Activated CD4-positive, alpha-beta T cell treated with anti-CD3 and anti-CD28 coated beads, Interleukin-2, amount 50 U/mL, for 24 hours (primary cell): ENCODE measurements at regions not wholly inside any gene's neighbourhood (a gene's known extent, or its start where the extent isn't known, plus 50 kb on each side); places are given as distances from the start of the nearest gene placed in this dataset.
"Not testable (repeated sequence)": the region's sequence is repeated elsewhere in the genome, so short reads cannot be mapped to it uniquely, and the experiment has no call there.

ENCODE experiments used
- DNase-seq, 2 donors: peaks; one replicate each; pipeline ENCODE4 v3.0.0-alpha.2; 2020; ENCODE audit warnings: low read depth in 1 of 2, low spot score in 1 of 2

DNA sequence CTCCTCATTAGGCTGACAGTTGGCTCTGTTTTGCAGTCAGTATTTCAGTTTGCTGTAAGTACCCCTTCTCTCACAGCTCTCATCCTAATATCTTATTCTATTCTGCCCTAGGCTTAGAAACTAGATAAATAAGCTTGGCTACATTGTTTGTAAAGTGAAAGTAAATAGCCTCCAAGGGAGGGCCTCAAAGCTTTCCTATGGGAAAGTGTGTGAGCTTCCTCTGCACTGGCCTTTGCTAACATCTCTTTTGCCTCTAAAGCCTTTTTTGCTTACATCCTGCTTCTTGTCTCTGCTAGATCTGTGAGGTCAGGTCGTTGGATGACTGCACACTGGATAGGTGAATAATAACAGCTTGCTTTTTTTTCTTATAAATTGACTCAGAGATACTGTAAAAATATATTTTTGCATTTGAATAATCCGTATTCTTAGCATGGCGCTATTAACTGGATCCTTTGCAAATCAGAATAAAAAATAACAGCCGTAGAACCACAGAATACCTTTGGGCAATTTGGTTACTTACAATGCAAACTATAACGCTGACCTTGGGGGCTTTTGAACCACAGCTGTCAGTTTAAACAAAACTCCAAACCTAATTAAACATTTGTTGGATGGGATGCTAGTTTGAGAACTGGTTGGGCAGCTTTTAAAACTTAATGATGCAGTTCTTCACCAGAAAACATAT, 55.1 kb downstream of the TTC6 start:
- no peak for DNase-seq

DNA sequence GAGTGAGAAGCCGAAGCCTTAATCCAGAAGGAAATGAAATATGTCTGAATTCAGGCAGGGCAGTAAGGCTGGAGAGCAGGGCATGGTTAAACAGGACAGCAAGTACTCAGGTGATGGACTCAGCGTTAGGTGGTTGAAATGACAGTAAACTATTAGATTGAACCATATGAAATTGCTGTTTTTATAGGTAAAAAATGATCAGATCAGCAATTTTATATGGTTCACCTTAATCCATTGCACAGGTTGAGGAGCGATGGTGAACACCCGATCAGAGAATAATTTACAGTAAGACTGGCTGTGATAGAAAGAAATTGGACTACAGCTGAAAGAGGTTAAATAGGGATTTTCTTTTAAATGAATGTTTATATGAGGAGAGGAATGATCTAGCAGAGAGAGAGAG, 56.6 kb downstream of the TTC6 start:
- DNase-seq: no peak

DNA sequence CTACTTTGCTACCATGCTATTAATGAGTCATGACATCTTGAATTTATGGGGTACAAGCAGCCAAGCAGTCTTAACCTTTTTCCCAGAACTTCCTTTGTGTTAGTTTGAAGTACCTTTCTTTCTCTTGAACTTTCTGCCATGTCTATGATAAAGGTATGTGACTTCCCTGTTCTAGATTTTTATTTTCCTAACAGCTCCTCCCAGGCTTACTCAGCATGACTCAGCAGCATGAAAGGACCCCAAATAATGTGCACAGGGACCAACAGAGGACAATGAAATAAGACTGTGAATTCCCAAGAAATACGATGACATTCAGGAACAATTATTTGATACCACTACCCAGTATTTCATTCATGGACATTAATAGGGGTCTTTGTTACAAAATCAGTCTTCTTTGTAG, 60.0 kb downstream of the TTC6 start:
- no peak for DNase-seq

DNA sequence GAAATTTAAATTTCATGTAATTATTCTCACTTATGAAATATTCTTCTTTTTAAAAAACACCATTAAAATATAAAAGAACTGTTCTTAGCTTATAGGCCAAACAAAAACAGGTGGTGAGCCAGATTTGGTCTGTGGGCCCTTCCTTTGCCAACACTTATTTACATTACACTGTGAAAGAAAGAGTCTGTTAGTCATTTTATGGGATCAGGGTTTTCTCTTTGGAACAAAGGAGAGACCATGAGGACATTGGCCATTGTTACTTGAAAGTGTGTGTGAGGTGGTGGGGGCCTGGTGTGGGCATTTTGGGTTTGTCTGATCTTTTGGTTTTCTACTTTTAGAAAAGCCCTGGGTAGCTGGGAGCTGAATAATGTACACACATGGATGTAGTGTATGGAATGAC, 62.7 kb downstream of the TTC6 start:
- DNase-seq: no peak

DNA sequence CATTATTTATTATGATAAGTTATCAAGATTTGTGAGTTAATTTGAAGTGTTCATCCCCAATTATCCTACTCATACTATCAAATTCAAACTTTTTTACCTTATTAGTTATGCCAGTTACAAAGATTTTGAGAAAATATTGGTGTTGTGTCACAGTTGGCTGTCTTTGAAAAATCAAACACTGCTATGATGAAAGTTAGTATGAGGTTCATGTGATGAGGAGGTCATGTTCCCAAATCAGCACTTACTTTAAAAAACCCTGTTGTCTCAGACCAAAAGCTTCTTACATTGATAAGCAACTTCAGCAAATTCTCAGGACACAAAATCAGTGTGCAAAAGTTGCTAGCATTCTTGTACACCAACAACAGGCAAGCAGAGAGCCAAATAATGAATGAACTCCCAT, 68.1 kb downstream of the TTC6 start:
- no peak for DNase-seq

DNA sequence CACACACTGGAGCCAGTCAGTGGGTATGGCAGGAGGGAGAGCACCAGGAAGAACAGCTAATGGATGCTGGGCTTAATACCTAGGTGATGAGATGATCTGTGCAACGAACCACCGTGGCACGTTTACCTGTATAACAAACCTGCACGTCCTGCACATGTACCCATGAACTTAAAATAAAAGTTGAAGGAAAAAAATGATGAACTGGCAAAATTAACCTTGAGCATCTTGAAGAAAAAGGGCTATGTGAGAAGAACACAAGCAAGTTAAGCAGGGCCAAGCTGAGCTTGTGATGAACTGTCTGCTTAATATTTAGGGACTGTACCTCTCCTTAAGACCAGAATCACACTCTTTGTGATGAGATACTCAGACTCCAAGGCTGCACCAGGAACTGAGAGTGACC, 70.0 kb downstream of the TTC6 start:
- no peak for DNase-seq

DNA sequence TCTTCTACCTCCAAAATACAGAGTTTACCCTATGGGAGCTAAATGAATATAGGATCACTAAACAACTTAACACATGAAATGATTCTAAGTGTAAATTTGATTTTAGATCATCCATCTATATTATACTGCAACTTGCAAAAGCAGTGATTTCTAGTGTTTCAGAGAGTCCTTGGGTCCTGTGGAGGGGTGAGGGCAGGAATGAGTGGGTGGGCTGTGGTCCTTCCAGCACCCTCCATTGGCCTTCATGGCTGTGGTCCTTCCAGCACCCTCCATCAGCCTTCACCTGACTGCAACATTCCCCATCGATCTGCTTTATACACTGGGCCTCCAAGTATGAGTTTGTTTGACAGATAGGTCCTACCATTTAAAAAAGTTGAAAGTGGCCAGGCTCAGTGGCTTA, 70.5 kb downstream of the TTC6 start:
- no peak for DNase-seq

DNA sequence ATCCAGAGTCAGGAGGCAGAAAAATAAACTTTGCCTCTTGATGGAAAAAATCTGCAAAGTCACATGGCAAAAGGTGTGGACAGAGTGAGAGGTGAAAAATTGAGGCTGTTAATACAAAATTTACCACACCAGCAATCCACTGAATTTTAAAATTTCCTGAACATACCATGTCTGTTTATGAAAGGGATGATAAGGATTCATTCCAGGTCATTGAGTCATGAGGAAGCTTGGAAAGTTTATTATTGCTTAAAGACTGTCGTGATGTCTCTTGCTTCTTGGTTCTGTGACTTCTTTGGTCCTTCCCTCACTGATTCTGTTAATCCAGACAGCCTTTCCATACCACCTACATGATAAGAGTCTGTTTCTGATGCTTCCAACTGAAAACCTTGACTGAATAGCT, 73.2 kb downstream of the TTC6 start:
- no peak for DNase-seq

DNA sequence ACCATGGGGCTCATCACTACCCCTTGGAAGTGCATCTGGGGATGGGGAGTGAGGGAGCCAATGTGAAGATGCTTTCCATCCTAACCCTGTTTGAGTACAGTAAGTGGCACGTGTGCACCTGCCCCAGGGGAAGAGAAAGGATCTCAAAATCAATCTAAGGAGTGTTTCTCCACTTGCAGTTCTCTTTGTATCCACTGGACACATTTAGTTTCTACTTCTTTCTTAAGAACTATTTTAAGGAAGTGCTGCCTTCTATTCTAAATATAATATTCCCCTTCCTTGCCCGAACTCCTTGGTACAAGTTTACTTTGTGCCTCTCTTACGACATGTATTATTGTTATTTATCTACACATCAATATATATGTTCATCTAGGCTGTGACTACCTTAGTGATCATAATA, 73.8 kb downstream of the TTC6 start:
- DNase-seq: no peak

DNA sequence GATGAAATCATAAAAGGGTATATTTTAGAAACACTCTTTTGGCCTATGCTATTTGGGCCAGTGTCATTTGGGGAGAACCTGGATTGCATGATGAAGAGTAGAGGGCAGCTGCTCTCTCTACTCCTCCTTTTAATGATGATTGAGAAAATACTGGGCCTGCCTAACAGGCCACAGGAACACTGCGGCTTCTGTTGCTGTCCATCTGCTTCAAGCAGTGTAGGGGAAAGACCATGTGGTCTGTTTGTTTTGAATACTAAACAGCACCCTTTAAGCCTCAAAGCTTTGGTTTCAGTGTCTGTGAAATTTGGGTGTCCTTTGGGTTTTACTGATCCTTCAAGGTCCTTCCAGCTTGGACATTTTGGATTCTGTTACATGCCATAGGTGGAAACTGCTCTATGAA, 78.0 kb downstream of the TTC6 start:
- no peak for DNase-seq

DNA sequence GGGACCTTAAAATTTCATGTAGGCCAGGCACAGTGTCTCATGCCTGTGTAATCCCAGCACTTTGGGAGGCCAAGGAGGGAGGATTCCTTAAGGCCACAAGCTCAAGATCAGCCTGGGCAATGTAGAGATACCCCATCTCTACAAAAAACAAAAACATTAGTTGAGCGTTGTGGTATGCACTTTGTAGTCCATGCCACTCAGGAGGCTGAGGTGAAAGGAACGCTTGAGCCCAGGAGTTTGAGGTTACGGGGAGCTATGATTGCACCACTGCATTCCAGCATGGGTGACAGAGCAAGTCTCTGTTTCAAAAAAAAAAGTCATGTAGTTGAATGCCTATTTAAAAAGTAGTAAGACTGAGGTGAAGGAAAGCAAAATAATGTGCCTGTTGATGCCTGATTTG, 83.5 kb downstream of the TTC6 start:
- no peak for DNase-seq

DNA sequence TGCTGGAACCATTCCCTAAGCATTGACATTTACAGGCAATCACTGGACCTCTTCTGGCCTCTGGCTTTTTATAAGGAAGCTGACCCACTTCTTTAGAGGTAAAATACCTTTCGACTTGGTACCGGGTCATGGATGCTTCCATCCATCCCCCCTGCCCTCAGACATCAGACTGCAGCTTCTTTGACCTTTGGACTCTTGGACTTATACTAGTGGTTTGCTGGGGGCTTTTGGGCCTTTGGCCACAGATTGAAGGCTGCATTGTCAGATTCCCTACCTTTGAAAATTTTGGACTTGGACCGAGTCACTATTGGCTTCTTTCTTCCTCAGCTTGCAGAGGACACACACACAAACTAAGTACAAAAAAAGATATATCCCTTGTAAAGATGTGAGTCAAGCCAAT, 86.1 kb downstream of the TTC6 start:
- DNase-seq: no peak

DNA sequence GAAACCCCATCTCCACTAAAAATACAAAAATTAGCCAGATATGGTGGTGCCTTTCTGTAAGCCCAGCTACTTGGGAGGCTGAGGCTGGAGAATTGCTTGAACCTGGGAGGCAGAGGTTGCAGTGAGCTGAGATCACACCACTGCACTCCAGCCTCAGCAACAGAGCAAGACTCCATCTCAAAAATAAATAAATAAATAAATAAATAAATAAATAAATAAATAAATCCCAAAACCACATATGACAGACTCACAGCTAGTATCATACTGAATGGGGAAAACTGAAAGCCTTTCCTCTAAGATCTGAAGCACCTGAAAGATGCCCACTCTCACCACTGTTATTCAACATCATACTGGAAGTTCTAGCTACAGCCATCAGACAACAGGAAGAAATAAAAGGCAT, 97.3 kb downstream of the TTC6 start:
- not testable (repeated sequence) for DNase-seq

DNA sequence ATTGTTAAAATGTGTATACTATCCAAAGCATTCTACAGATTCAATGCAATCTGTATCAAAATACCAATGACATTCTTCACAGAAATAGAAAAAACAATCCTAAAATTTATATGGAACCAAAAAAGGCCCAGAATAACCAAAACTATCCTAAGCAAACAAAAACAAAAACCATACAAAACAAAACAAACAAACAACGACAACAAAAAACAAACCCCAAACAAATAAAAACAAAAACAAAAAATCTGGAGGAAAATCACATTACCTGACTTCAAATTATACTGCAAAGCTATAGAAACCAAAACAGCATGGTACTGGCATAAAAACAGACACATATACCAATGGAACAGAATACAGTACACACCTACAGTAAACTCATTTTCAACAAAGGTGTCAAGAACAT, 98.0 kb downstream of the TTC6 start:
- DNase-seq: not testable (repeated sequence)

DNA sequence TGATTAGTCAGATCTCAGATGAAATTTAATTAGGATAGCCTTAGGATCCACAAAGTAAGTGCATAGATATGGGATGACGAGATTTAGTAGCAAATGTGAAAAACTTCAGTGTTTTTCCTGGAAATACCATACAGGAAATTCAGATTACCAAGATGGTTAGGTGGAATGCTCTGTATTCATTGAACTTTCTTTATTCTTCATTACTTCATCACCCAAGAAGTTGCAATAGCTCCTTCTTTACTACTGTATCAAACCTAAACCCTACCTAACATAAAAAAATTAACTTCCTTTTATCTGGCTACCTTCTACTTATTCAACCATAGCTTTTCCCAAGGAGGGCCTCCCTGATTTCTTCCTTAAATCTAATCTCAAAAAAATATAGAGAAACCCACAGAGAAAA, 100.4 kb downstream of the TTC6 start:
- DNase-seq: no peak

DNA sequence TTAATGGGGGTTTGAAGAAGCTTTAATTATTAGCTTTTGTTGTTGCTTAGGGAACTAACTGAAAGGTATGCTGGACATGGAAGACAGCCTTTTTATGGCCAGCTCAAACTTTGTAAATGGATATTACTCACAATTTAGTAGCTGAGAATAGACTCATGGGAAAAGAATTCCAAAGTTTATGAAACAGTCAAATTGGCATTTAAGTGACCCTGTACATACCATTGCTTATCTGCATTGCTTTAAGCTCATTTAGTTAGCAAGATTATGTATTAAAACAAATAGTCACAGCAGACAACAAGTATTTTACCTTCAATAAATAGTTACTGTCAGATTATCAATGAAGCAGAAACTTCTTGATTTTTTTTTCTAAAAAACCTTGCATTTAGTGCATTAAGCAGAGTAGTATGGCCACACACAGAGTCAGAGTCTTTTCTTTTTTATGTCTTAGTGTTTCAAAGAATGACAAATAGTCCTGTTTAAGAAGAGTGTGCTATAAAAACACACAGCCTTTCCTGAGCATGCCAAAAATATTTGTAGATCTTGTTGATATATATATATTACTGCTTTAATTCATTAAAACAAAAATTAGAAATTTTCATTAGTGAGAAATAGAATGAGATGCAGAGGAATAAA, 102.2 kb downstream of the TTC6 start:
- no peak for DNase-seq

DNA sequence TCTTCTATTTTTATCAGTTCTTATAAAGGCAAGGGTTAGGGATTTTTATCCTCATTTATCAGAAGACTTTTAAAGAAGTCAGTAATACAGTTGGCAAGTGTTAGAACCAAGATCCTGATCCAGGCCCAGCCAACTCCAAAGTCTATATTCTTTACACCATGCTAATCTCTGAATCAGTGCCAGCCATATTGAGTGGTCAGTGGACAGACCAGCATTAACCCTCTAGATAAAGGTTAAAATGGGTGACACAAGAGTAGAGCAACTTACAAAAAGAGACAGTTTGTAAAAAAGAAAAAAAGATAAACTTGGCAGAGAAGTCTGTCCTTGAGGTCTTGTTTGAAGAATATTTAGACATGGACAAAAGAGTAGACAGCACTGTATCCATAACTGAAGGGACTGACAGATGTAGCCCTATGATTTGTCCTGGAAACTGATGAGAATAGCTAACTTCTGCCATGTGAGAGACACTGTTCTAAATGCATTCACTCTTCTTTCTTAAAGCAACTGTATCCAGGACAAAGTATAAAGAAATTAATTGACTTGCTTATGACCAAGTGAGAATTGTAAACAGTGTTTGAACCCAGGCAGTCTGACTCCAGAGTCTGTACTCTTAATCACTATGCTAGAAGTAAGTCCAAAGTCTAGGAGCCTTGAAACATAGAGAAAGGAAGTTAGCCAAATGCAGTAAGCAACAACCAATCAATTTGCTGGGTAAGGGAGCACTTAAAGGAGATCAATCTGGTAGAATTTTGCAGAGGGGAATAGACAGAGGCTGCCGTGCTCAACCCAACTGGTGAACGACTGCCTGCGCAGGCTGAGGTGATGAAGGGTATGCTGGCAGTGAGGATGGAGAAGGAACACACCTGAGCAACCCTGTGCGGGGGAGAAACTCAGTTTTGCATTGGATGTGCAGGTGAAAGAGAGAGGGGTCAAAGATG, 103.7 kb downstream of the TTC6 start:
- no peak for DNase-seq

DNA sequence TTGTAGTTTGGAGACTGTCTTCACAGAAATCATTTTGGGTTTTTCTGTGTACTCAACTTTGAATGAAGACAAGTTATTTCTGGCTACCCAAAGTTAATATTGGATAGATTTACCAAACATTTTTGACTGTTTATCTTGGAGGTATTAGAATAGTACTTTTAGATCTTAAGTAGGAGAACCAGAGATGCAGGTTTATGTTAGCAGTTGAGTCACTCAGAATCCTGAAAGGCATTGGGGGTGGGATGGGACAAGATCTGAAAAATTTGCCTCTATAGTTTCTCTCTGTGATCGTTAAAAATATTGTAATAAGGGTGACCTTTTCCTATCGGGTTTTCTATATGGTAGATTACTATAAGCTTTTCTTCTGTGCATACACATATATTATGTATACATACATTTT, 112.3 kb downstream of the TTC6 start:
- DNase-seq: no peak

DNA sequence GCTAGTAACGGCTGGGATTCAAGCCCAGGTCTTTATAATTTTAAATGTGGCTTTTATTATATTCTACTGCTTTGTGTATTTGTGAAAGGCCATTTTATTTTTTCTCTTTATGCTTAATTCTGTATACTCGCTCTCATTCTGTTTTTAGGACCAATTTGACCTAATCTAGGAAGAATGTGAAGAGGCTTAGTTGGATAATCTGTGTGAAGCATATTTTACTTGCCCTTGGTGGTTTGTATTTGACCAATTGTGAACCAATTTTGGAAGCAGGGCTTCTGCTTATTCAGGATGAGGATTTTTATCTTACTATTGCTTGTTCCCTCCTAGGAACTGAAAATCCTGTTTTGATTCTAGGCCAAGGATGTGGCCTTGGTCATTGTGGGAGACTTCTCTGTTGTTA, 113.1 kb downstream of the TTC6 start:
- DNase-seq: no peak

DNA sequence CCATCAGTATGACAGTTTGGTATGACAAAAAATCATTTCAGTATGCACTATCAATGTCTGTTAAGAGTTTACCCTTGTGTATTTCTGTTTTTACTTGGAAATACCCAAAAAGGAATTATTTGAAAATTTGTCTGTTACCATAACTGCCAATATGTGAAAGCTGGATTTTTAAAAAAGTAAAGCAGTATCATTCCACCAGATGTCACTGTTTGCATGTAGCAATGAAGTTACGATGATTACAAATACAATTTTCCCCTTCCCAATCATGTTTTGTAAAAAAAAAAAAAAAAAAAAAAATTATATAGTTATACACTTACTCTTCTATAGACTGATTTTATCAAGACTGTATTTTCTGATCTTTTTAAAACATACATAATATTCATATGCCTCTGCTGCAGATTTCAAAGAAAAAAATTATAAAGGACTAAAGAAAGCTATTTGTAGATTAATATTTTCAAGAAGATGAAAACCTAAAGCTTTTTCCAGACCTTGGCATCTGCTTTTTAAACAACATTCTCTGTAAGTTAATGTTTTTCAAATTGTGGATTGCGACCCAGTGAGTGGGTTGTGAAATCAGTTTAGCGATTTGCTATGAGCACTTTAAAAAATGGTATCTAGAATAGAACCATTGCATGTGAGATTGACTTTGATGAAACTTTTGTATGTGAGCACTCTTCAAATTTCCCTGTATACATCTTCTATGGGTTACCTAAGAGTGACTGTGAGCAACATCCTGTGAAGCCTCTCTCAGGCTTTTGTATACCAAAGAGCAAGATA, 114.2 kb downstream of the TTC6 start:
- no peak for DNase-seq

DNA sequence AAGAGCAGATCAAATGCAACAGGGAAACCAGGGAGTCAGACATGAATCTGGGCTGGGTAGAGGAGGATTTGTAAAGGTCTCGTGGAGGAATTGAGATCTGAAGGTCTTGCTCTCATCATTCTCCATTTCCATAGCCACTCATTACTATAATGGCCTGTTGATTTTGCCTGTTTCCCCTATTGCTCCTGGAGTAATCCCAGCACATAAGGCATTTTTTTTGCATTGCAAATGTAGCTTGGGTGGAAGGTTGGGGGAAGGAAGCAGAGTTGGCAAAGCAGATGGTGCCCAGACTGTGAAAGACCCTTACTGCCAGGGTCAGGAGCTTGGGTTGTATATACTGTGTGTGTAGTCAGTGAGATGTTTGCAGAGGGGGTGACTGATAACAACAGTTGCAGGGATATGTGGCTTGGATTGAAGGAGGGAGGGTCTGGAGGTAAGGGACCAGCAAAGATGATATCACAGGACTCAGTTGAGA, 116.0 kb downstream of the TTC6 start:
- no peak for DNase-seq
